ENCODE measurements at regions not wholly inside any gene's neighbourhood (a gene's known extent, or its start where the extent isn't known, plus 50 kb on each side); places are given as distances from the start of the nearest gene placed in this dataset.

GRCh38 chr20:52342913-52343312 lies 151.3 kb upstream of the ZFP64 start:
- no peak for DNase-seq (ENCODE audit: low spot score)
- Histone ChIP-seq H3K4me1 (ENCODE audit: control insufficient read depth in 4 of 4, insufficient read depth in 4 of 4, low read length in 3 of 4) (peaks cover 0 to 1% (median 0%) of the 10 kb centered on the region in 4 donors), H3K27ac (ENCODE audit: low read depth in 1 of 2, low read length in 2 of 2) (no peak overlapping the region), H3K4me3 (ENCODE audit: low read depth in 1 of 3, low read length in 3 of 3) (no peak overlapping the region), H3K9ac (ENCODE audit: low read depth in 1 of 2, low read length in 2 of 2) (no peak overlapping the region), H3K27me3 (ENCODE audit: control insufficient read depth in 4 of 4, insufficient read depth in 4 of 4, low read length in 3 of 4) (no peaks in the 10 kb centered on the region), H3K36me3 (ENCODE audit: control insufficient read depth in 4 of 4, insufficient read depth in 3 of 4, low read depth in 1 of 4, low read length in 3 of 4) (no peaks in the 10 kb centered on the region), H3K9me3 (ENCODE audit: control insufficient read depth in 4 of 4, low read length in 3 of 4) (no peaks in the 10 kb centered on the region)
- WGBS = 85% methylated on average over 3 of the region's 3 CpGs
- TF ChIP-seq SP1 (IDR thresholded peaks at IDR 0.05) (no peak), FOXA2 (IDR thresholded peaks at IDR 0.05) (no peak), GABPA (IDR thresholded peaks at IDR 0.05 in 1 of 2, conservative IDR thresholded peaks at IDR 0.05 in 1 of 2) (no peak), NR2F2 (IDR thresholded peaks at IDR 0.05) (no peak), TAF1 (conservative IDR thresholded peaks at IDR 0.05) (no peak), EGR1 (IDR thresholded peaks at IDR 0.05; ENCODE audit: low read depth in 2 of 2) (no peak)

- Histone ChIP-seq H3K27me3 (ENCODE audit: control insufficient read depth in 4 of 4, insufficient read depth in 4 of 4, low read length in 3 of 4) (no peaks in the 10 kb centered on the region), H3K36me3 (ENCODE audit: control insufficient read depth in 4 of 4, insufficient read depth in 3 of 4, low read depth in 1 of 4, low read length in 3 of 4) (no peaks in the 10 kb centered on the region), H3K9ac (ENCODE audit: low read depth in 1 of 2, low read length in 2 of 2) (no peak overlapping the region), H3K4me3 (ENCODE audit: low read depth in 1 of 3, low read length in 3 of 3) (no peak overlapping the region), H3K27ac (ENCODE audit: low read depth in 1 of 2, low read length in 2 of 2) (no peak overlapping the region), H3K4me1 (ENCODE audit: control insufficient read depth in 4 of 4, insufficient read depth in 4 of 4, low read length in 3 of 4) (peaks cover 0 to 1% (median 0%) of the 10 kb centered on the region in 4 donors), H3K9me3 (ENCODE audit: control insufficient read depth in 4 of 4, low read length in 3 of 4) (no peaks in the 10 kb centered on the region)
- DNase-seq (ENCODE audit: low spot score) = no peak
- TF ChIP-seq RXRA (IDR thresholded peaks at IDR 0.05) (no peak), JUND (IDR thresholded peaks at IDR 0.05) (no peak), SP1 (IDR thresholded peaks at IDR 0.05) (no peak), ATF3 (IDR thresholded peaks at IDR 0.05) (no peak), REST (IDR thresholded peaks at IDR 0.05) (no peak), FOXA1 (IDR thresholded peaks at IDR 0.05) (no peak), HNF4A (conservative IDR thresholded peaks at IDR 0.05) (no peak), YY1 (IDR thresholded peaks at IDR 0.05) (no peak), HNF4G (IDR thresholded peaks at IDR 0.05) (no peak), CTCF (IDR thresholded peaks at IDR 0.05; ENCODE audit: low read depth, low read length, missing input control) (no peak)
- WGBS = 68% methylated on average over 4 of the region's 4 CpGs
Observed at GRCh38 chr20:52340036-52340634, 148.6 kb upstream of the ZFP64 start.
